COR-L47 (cell line): ENCODE measurements at regions not wholly inside any gene's neighbourhood (a gene's known extent, or its start where the extent isn't known, plus 50 kb on each side); places are given as distances from the start of the nearest gene placed in this dataset.
A peak's percentile ranks its signal among the peaks of the same experiment; 100 is the strongest.

ENCODE experiments used
- DNase-seq: peaks from one replicate; lab custom pipeline; 2025; lab: John Stamatoyannopoulos, UW

- no peak for DNase-seq
Measured at GRCh38 chr2:22248851-22249250, 1125.1 kb downstream of the TDRD15 start.

DNA sequence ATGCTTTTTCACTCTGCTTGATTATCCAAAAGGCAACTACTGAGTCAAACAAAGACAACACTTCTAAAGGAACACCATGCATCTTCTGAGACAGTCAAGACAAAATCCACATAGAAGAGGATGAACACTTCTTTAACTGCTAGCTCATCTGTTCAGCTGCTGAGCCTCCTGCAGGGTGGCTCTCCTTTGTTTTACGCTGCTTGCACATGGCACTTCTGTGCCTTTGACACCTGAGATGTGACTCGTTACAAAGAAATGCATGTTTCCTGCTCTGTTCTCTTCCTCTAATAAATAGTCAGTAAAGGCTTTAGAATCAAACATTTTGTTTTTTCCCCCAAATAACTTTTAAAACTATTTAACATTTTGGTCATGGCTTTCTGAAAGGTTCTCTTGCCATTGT, 1129.4 kb downstream of the TDRD15 start:
- DNase-seq, result no peak

DNA sequence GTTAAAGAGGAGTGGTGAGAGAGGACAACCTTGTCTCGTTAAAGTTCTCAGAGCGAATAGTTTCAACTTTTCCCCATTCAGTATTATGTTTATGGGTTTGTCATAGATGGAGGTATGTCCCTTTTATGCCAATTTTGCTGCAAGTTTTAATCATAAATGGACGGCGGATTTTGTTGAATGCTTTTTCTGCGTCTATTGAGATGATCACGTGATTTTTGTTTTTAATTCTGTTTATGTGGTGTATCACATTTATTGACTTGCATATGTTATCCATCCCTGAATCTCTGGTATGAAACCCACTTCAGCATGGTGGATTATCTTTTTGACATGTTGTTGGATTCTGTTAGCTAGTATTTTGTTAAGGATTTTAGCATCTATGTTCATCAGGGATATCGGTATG, 1123.8 kb upstream of the KLHL29 start:
- DNase-seq, result no peak

- no peak for DNase-seq
Measured at GRCh38 chr2:22270341-22270740, 1114.6 kb upstream of the KLHL29 start.

GRCh38 chr2:22273853-22274252, 1111.1 kb upstream of the KLHL29 start:
- DNase-seq, result no peak

DNA sequence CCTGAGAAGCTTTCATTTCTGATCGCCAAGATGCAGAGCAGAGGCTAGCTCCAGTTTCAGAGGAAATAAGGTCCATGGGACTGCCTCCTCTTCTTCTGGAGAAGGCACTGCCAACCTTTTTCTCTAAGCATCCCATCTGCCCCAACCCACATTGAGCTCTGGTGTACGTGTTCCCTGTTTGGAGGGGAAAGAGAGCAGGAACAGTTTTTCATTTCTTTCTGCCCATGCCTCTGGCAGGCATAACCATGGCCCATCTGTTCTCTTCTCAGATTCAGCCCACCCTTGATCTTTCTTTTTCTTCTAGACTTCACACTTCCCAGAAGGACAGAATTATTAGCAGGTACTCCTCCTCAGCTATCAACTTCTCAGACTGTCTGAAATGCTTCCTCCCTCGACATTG, 1110.3 kb upstream of the KLHL29 start:
- DNase-seq, result no peak

GRCh38 chr2:22276696-22277095, 1108.3 kb upstream of the KLHL29 start:
- DNase-seq, result no peak

- no peak for DNase-seq
Measured at GRCh38 chr2:22279541-22279940, 1105.4 kb upstream of the KLHL29 start.

DNA sequence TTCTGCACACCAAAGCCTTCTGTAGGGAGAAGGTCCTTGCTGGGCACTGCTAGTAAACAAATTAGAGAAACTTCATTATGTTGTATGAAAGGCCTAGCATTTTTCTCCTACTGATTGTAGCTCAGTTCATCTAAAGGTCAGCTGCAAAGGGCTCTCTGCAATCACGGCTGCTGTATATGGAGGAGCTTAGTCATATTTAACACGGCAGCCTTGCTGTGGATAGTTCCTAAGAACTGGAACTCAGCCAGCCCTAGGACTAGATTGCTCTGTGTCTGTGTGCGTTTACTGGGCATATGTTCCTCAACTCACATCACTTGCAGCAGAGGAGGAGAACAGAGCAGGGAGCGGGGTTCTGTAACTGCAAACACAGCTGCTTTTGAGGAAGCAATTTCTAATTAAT, 1103.9 kb upstream of the KLHL29 start:
- DNase-seq, result peak; percentile 14

DNA sequence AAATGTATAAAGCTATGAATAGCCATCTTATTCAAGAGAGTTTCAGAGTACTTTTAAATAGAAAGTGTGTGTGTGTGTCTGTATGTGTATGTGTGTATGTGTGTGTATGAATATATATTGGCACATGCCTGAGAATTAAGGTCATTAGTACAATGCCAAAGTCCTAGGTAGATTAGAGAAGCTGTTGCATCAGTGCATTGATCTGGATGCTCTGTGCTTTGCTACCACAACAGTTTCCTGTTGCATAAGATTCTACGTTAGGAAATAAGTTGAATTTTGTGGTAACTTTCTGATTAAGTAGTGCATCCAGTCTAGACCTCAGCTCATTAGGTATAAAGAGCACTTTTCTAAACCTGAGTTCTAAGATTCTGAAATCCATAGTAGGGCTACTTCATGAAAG, 1102.8 kb upstream of the KLHL29 start:
- no peak for DNase-seq

GRCh38 chr2:22282916-22283315, 1102.1 kb upstream of the KLHL29 start:
- no peak for DNase-seq

- no peak for DNase-seq
Measured at GRCh38 chr2:22283436-22283835, 1101.5 kb upstream of the KLHL29 start.

DNA sequence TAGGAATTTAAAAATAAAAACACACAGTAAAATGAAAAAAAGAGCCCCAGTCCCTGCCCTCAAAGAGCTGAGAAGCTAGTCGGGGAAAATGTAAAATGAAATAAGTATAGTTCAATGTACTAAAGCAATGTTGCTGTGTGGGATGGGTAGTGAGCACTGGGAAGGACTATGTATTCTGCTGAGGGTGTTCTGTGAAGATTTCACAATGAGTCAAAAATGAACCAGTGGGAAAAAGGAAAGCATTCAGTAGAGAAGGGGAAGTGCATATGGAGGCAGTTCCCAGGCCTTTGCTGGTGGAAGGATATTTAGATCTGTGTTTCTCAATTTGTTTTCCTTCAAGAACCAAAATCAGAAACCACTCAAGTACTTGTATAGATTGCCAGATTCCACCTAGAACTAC, 1094.7 kb upstream of the KLHL29 start:
- no peak for DNase-seq

- DNase-seq, result no peak
Measured at GRCh38 chr2:22290909-22291473, 1094.0 kb upstream of the KLHL29 start.

DNA sequence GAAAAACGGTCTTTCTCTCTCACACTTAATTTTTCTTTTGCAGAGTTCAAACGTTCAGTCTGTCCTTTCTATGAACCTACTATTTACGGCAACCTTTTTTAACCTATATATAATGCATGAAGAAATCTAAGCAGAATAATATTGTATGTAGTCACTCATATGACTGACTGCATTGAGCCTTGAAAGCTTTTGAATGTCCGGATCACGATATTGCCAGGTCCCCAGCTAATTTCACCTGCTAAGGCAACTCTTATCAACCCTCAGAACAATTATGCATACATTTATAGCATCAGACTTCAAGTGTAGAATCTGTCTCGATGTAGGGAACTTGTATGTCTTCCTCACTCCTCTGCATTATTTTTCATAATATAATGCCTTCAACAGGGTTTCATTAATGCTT, 1083.8 kb upstream of the KLHL29 start:
- no peak for DNase-seq

- DNase-seq, result no peak
Measured at GRCh38 chr2:22326250-22326649, 1058.7 kb upstream of the KLHL29 start.

DNA sequence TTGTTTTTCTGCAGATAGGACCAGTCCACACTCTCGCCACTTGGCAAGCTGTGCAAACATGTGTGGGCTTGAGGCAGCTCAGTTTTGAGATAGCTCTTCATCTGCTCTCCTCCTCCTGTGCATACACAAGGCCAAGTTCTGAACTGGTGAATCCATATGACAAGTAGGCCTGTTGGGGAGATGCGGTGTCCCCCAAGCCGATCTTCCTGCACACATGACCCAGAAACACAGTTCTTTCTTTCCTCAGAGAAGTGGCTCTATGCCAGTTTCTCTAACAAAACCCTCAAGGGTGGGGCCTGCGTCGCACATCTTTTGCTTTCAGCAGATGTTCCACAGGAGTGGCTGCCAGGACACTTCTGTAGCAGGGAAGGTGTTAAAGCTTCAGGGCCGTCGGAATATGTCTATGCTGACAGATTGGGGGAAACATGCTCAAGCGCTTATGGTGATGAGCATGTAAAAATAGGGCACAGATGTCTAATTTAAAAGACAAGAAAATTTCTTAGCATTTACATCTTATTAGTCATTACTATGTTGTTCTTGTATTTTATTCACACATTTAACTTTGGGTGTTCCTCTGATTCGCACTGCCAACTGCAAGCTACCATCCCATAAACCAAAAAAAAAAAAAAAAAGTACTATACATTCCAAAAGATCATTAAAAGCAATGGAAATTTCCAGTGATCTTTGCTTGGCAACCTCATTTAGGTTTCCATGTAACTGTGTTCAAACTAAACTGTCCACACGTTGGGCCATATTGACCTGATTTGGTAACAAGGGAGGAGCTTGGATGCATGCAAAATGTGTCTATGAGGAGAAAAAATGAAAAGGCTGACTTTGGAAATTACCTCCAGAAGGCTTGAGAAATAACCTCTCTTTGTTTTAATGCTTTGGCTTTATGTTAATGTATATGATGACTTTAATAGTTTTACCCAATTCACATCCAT, 1055.5 kb upstream of the KLHL29 start:
- DNase-seq, result no peak

- DNase-seq, result no peak
Measured at GRCh38 chr2:22336414-22336813, 1048.6 kb upstream of the KLHL29 start.

GRCh38 chr2:22340716-22341115, 1044.3 kb upstream of the KLHL29 start:
- no peak for DNase-seq

- no peak for DNase-seq
Measured at GRCh38 chr2:22347306-22347705, 1037.7 kb upstream of the KLHL29 start.

GRCh38 chr2:22350621-22351020, 1034.4 kb upstream of the KLHL29 start:
- no peak for DNase-seq

DNA sequence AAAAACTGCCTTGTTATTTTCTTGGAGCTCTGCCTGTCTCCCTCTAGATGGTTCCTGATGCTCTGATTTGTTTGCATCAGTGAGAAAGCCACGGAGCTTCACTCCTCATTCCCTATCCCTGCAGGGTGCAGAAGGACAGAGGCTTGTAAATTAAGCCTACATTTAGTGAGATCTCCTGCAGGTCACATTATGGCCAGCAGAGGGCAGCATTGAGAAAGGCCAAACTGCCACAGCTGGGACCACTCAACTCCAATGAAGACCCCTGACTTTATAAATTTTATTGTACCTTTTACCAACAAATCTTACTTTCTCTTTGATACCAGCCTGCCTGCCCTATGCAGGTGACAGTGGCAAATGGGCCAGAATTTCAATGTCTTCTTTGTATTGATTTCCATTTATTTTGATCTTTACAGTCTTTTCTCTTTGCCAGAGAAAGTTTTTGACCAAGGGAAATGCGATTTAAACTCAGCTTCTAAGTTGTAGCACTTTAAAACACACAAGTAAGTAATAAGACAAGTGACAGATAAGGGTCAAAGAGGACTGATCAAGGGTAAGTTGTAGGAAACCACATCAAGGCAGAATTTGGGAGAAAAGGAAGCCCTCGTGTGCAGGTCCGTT, 1029.1 kb upstream of the KLHL29 start:
- DNase-seq, result peak; percentile 7

- DNase-seq, result no peak
Measured at GRCh38 chr2:22359071-22359672, 1025.8 kb upstream of the KLHL29 start.
